Endothelial cell of umbilical vein (primary cell): ENCODE measurements at regions not wholly inside any gene's neighbourhood (a gene's known extent, or its start where the extent isn't known, plus 50 kb on each side); places are given as distances from the start of the nearest gene placed in this dataset.

Source experiments
- BruUV-seq: library from RNA; stranded (reverse); fragments of 400-500 nt; replicated peaks from 2 replicates; lab custom pipeline; 2021; lab: Mats Ljungman, UMichigan
- CTCF ChIA-PET: fragments of 300-600, 350-600 bp; sonication (Branson Sonifier 250); formaldehyde crosslinking; loops from one replicate; lab custom pipeline; 2021; ENCODE audit warnings: antibody characterized with exemption, inconsistent platforms; lab: Charles Lee
- POLR2A ChIA-PET: fragments of 300-600, 350-600 bp; sonication (Branson Sonifier 250); formaldehyde crosslinking; loops from one replicate; lab custom pipeline; 2021; ENCODE audit warnings: antibody characterized with exemption, inconsistent platforms; lab: Charles Lee
- DNase-seq: peaks from one replicate; pipeline ENCODE4 v3.0.0-alpha.2; 2011; ENCODE audit warnings: low read depth, low spot score
- FAIRE-seq: peaks from 2 replicates; lab custom pipeline; 2011; peaks lifted over from hg19 to GRCh38; lab: Jason Lieb, UNC
- H2AFZ ChIP-seq: 2 replicates; pipeline ENCODE4 v1.6.0; 2012; ENCODE audit warnings: low read depth, low read length, control low read depth, inconsistent platforms
- H3K27ac ChIP-seq: 2 replicates; pipeline ENCODE4 v1.5.1; 2011; ENCODE audit warnings: low read depth, mild to moderate bottlenecking, control low read depth, low read length, moderate library complexity; ENCODE audit not compliant: insufficient read depth
- H3K27me3 ChIP-seq, 2 experiments: 2 replicates each; pipeline versions ENCODE4 v1.6.0 to v1.6.1; 2011; ENCODE audit warnings: low read length in 2 of 2, mixed read lengths in 1 of 2; ENCODE audit not compliant: control insufficient read depth in 2 of 2, insufficient read depth in 2 of 2
- H3K36me3 ChIP-seq, 2 experiments: 2 replicates in 1 of 2; 3 replicates in 1 of 2; pipeline ENCODE4 v1.5.1; 2011; ENCODE audit warnings: low read length in 2 of 2, mild to moderate bottlenecking in 1 of 2, moderate library complexity in 1 of 2; ENCODE audit not compliant: control insufficient read depth in 2 of 2, insufficient read depth in 2 of 2; ENCODE audit errors: extremely low read depth in 1 of 2
- H3K4me1 ChIP-seq: 3 replicates; pipeline ENCODE4 v1.5.1; 2011; ENCODE audit warnings: mild to moderate bottlenecking, low read length; ENCODE audit not compliant: control insufficient read depth, insufficient read depth; ENCODE audit errors: extremely low read depth
- H3K4me2 ChIP-seq: 2 replicates; pipeline ENCODE4 v1.6.1; 2011; ENCODE audit warnings: low read length, control low read depth, mixed read lengths; ENCODE audit not compliant: insufficient read depth
- H3K4me3 ChIP-seq, 3 experiments: fragments of 200-600 bp in 1 of 3; sonication (generic), shearing (Covaris generic) in 1 of 3; replicated peaks in 1 of 3; 2 replicates each; pipeline ENCODE4 v1.5.1; 2011 to 2016; ENCODE audit warnings: control low read depth in 3 of 3, low read length in 3 of 3, mild to moderate bottlenecking in 2 of 3, inconsistent platforms in 1 of 3, low read depth in 1 of 3, moderate library complexity in 1 of 3; ENCODE audit not compliant: insufficient read depth in 1 of 3
- H3K79me2 ChIP-seq: 2 replicates; pipeline ENCODE4 v1.6.0; 2012; ENCODE audit warnings: low read length, inconsistent platforms; ENCODE audit not compliant: control insufficient read depth, insufficient read depth
- H3K9ac ChIP-seq: replicated peaks from 2 replicates; pipeline ENCODE3; 2011; ENCODE audit warnings: low read length, control low read depth; ENCODE audit not compliant: insufficient read depth; ENCODE audit errors: extremely low read depth
- H3K9me1 ChIP-seq: replicated peaks from 3 replicates; pipeline ENCODE4 v1.6.0; 2011; ENCODE audit warnings: mild to moderate bottlenecking, low read length; ENCODE audit not compliant: control insufficient read depth, insufficient read depth; ENCODE audit errors: extremely low read depth
- H3K9me3 ChIP-seq: replicated peaks from 2 replicates; pipeline ENCODE4 v1.5.1; 2012; ENCODE audit warnings: low read length, inconsistent platforms; ENCODE audit not compliant: control insufficient read depth, insufficient read depth
- H4K20me1 ChIP-seq: replicated peaks from 2 replicates; pipeline ENCODE3; 2011; ENCODE audit warnings: mild to moderate bottlenecking, low read length; ENCODE audit not compliant: control insufficient read depth, insufficient read depth; ENCODE audit errors: extremely low read depth
- EZH2 ChIP-seq: IDR thresholded peaks from 2 replicates; pipeline ENCODE4 v1.6.1; 2012; ENCODE audit warnings: borderline replicate concordance, low read depth, mild to moderate bottlenecking, moderate library complexity, low read length, inconsistent platforms; ENCODE audit not compliant: severe bottlenecking
- FOS ChIP-seq: IDR thresholded peaks from 2 replicates; pipeline ENCODE4 v1.6.1; 2011; ENCODE audit warnings: mild to moderate bottlenecking, low read length, moderate library complexity, borderline replicate concordance; ENCODE audit not compliant: insufficient read depth
- JUN ChIP-seq: IDR thresholded peaks from 2 replicates; pipeline ENCODE4 v1.6.1; 2011; ENCODE audit warnings: borderline replicate concordance, low read depth; ENCODE audit not compliant: insufficient read length, insufficient read depth
- MAX ChIP-seq: IDR thresholded peaks from 2 replicates; pipeline ENCODE4 v1.6.1; 2011; ENCODE audit not compliant: insufficient read depth, insufficient read length
- MYC ChIP-seq: IDR thresholded peaks from one replicate; pipeline ENCODE4 v1.6.1; 2011; ENCODE audit warnings: mild to moderate bottlenecking, low read depth, low read length
- POLR2AphosphoS5 ChIP-seq: IDR thresholded peaks from 2 replicates; pipeline ENCODE4 v1.6.1; 2012; ENCODE audit warnings: low read depth, mild to moderate bottlenecking, control low read depth, low read length, moderate library complexity; ENCODE audit not compliant: insufficient read depth
- dilution Hi-C: fragments of 300-500 bp; cut with MboI; formaldehyde crosslinking; loops from one replicate; pipeline ENCODE4 v1.15.0; 2019; ENCODE audit warnings: low sequenced_read_pairs; ENCODE audit not compliant: extremely low pct_ligation_motif_present
- intact Hi-C: fragments of 100-400 bp; cut with micrococcal nuclease; formaldehyde crosslinking; loops from one replicate; pipeline ENCODE4 v1.10.0; 2022

- no peaks in the 10 kb centered on the region for H3K79me2 ChIP-seq
Observed at GRCh38 chr2:51813247-51813646, 781.3 kb upstream of the NRXN1 start.

GRCh38 chr2:51812138-51812866 is 780.4 kb upstream of the NRXN1 start:
- H3K9me1 ChIP-seq = no peaks in the 10 kb centered on the region
- H2AFZ ChIP-seq = peak overlapping the region; percentile 79
- dilution Hi-C loops = no loop called here
- H3K9ac ChIP-seq = peak overlapping the region; percentile 16
- H3K4me2 ChIP-seq = peak overlapping the region; percentile 64
- no peaks in the 10 kb centered on the region for H3K27me3 ChIP-seq
- H3K36me3 ChIP-seq = no peaks in the 10 kb centered on the region
- H3K27ac ChIP-seq = peak overlapping the region; percentile 37
- peaks cover 24% of the 10 kb centered on the region for H3K4me1 ChIP-seq
- TF ChIP-seq JUN = peak; percentile 21
- peak; percentile 85 for TF ChIP-seq FOS
- no peak for TF ChIP-seq MYC
- TF ChIP-seq POLR2AphosphoS5 = no peak
- BruUV-seq = no TSS peak
- no peak overlapping the region for H3K4me3 ChIP-seq
- ChIA-PET POLR2A (no interaction called here), CTCF (no interaction called here)
- FAIRE-seq (no peak), DNase-seq (peak; percentile 30)
- H3K9me3 ChIP-seq = no peaks in the 10 kb centered on the region
- no peaks in the 10 kb centered on the region for H3K79me2 ChIP-seq
- intact Hi-C loops = loop anchor here (2.0 kb wide), 1 partner anchor 184 kb away; no protein-coding TSS in a partner anchor
- H4K20me1 ChIP-seq = no peaks in the 10 kb centered on the region

More at GRCh38 chr2:51813247-51813646, 781.3 kb upstream of the NRXN1 start:
- H3K27me3 ChIP-seq = no peaks in the 10 kb centered on the region
- H3K4me2 ChIP-seq = peak overlapping the region; percentile 64
- BruUV-seq = no TSS peak
- ChIA-PET POLR2A (no interaction called here), CTCF (no interaction called here)
- H3K9me1 ChIP-seq = no peaks in the 10 kb centered on the region
- no peak for TF ChIP-seq MAX
- TF ChIP-seq EZH2 = no peak
- peak; percentile 75 for TF ChIP-seq FOS
- TF ChIP-seq JUN = peak; percentile 54
- no peaks in the 10 kb centered on the region for H4K20me1 ChIP-seq
- peaks cover 24% of the 10 kb centered on the region for H3K4me1 ChIP-seq
- H3K27ac ChIP-seq = peak overlapping the region; percentile 71
- dilution Hi-C loops = no loop called here
- no peaks in the 10 kb centered on the region for H3K9me3 ChIP-seq
- intact Hi-C loops = loop anchor here (2.0 kb wide), 1 partner anchor 184 kb away; no protein-coding TSS in a partner anchor
- no peak overlapping the region for H3K4me3 ChIP-seq
- H3K9ac ChIP-seq = peak overlapping the region; percentile 16
- peak overlapping the region; percentile 70 for H2AFZ ChIP-seq
- H3K36me3 ChIP-seq = no peaks in the 10 kb centered on the region
- peak; percentile 50 for DNase-seq
- no peak for FAIRE-seq
